Activated naive CD8-positive, alpha-beta T cell treated with anti-CD3 and anti-CD28 coated beads, Interleukin-2, amount 50 U/mL, for 16 hours (primary cell): ENCODE measurements at regions not wholly inside any gene's neighbourhood (a gene's known extent, or its start where the extent isn't known, plus 50 kb on each side); places are given as distances from the start of the nearest gene placed in this dataset.

Source experiments
- DNase-seq: peaks from one replicate; pipeline ENCODE4 v3.0.0-alpha.2; 2020; ENCODE audit warnings: low read depth, low spot score

DNA sequence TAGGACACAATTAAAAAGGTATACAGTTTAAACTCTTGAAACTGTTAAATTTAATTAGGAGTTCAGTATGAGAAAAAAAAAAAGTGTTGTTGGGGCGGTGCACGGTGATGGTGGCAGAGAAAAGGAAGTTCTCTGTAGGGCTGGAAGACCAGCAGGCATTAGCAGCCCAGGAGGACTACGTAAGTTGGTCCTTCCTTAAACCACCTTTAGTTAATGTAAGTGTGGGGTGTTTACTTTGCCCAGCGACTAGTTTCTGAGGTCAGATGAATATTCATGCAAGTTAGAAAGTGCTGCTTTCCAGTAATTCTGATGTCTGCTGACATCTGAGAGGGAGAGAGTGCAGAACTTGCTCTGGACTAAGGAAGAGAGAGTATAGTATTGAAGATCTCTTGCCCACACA lies 54.9 kb downstream of the NKX2-1 start:
- DNase-seq: no peak

DNA sequence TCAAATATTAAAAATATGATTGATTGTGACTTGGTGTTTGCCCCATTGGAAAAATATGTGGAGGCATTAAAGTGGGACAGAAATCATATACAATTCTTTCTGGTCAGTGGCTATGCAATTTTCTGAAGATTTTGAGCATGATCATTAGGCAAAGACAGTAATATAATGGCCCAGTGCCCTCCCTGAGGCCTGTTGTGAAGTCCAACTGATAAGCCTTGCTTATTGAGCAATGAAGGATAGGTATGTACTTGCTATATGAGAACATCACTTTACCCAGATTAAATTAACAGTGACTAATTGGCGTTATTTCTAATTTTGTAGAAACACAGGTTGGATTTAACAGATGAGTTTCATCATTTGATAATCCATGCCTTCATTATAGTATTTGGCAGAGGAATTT lies 57.1 kb downstream of the NKX2-1 start:
- DNase-seq: no peak

GRCh38 chr14:36455241-36455627 lies 64.8 kb downstream of the NKX2-1 start:
- DNase-seq: no peak

- no peak for DNase-seq
These were observed 65.3 kb downstream of the NKX2-1 start for GRCh38 chr14:36454599-36455240.

GRCh38 chr14:36452860-36453259 lies 67.2 kb downstream of the NKX2-1 start:
- no peak for DNase-seq

- no peak for DNase-seq
These were observed 68.5 kb downstream of the NKX2-1 start for GRCh38 chr14:36451310-36452065.

DNA sequence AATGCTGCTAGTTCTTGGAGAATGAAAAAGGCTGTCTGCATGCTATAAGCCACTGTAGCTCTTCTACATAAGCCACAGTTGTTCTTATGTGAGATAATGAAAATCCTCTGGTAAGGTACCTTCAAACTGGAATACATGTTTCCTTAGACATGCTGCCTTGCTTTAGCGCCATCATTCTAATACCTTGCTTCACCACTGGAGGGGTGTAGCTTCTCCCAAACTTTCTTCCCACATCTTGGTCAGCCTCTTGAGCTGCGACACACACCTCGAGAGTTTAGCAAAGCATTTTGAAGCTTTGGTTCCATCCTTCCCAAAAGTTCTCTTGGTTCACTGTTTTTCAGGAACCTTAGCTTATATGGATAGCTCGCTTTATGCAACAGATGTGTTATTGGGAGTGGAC lies 69.5 kb downstream of the NKX2-1 start:
- no peak for DNase-seq

DNA sequence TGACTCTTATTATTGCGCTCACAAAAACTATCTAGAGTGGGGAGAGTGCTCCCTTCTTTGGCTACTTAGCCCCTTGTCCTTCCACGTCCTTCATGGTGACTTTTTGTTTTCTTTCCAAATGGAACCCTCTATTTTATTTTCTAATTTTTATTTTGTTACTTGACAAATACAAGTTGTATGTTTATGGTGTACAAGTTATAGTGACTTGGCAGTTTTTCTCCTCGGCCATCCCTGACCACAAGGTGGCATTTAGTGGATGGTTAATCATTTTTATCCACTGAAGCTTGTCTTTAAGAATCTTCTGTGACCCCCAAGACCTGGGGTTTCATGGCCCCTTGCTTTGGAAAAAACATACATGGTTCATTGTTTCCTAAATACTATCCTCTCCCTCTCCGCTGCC lies 70.1 kb downstream of the NKX2-1 start:
- DNase-seq: no peak

DNA sequence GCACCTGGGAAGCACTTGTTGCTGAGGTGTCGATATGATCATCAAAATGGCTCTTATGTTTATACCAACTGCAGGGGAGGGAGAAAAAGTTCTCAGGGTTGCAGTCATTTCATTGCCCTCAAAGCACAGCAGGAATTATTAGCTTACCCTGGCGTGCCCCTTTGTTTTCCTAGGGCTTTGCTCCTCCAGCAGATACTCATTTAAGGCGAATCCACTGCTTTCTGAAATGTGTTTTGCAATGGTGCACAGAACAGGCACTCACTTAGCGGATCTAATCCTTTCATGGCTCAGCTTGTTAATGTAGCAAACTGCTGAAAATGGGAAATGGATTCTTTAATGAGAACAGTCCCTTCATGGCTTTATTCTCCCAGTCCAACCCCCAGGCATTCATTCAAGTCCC lies 76.7 kb downstream of the NKX2-1 start:
- DNase-seq: no peak

- DNase-seq: no peak
These were observed 77.2 kb downstream of the NKX2-1 start for GRCh38 chr14:36442824-36443241.

- no peak for DNase-seq
These were observed 78.7 kb downstream of the NKX2-1 start for GRCh38 chr14:36441283-36441682.

DNA sequence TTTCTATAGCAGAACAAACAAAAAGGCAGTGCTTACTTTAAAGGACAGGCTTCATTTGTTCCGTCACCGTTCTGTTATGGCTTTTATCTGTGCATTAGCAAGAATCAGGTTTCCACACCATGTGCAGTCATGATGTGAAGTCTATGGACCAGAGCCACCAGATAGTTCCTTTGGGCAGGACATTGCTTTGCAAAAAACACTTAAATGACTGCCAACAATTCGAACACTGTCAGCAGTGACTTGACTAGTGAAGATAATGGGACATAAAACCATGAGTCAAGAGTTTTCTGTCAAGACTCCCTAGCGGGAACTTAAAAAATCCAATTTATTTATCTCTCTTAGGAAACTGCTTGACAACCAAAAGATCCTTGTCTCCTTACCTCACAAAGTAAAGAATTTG lies 80.3 kb downstream of the NKX2-1 start:
- no peak for DNase-seq

DNA sequence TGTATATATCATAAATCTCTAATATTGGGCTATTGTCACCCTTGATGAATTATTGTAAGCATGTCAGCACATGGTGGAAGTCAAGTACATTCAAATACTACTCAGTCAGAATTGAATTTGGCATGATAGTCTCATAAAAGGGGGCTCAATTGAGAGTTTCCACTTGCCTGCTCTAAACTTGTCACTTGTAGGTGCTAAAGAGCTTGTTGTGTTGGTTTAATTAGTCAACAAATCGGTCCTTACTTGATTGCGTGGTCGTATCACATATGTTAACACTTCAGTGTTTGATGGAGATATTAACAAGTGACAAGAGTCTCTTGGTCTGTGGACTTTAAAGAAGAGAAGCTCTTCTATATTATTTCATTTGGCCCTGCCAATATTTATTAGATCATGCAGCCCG lies 81.1 kb downstream of the NKX2-1 start:
- DNase-seq: no peak

DNA sequence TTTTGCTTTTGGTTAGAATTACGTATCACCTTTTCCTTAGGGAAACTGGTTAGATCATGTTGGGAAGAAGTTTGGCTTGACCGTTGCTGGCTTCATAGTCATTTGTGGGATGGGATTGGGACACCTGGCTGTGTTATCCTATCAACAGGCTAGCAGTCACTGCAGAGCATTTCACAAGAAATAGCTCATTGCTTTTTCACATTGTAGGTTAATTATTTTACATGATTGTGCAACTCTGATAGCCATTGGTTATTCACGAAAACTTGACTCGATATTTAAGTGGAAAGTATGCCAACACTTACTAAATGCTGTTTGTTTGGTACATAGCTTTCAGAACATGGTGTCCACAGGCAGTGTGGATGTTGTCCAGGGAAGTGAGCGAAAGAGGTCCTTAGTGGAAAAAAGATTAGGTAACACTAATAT lies 89.4 kb downstream of the NKX2-1 start:
- DNase-seq: no peak

- no peak for DNase-seq
These were observed 89.9 kb downstream of the NKX2-1 start for GRCh38 chr14:36430169-36430568.

GRCh38 chr14:36429692-36430091 lies 90.3 kb downstream of the NKX2-1 start:
- DNase-seq: no peak

GRCh38 chr14:36428350-36428749 lies 91.7 kb downstream of the NKX2-1 start:
- DNase-seq: no peak

DNA sequence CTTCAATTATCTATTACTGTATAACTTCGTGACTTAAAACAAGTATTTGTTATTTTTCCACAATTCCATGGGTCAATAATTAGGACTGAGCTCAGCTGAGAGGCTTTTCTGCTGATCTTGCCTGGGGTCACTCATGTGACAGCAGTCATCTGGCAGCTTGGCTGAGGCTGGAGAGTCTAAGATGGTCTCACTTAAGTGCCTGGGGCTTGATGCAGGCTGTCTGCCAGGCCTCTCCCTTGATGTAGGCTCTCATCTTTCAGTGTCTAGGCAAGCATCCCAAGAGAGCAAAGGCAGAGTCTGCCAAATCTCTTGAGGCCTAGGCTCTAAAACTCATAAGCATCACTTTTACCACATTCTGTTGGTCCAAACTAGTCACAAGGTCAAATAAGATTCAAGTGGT lies 93.2 kb downstream of the NKX2-1 start:
- DNase-seq: no peak

GRCh38 chr14:36426113-36426512 lies 93.9 kb downstream of the NKX2-1 start:
- DNase-seq: no peak

DNA sequence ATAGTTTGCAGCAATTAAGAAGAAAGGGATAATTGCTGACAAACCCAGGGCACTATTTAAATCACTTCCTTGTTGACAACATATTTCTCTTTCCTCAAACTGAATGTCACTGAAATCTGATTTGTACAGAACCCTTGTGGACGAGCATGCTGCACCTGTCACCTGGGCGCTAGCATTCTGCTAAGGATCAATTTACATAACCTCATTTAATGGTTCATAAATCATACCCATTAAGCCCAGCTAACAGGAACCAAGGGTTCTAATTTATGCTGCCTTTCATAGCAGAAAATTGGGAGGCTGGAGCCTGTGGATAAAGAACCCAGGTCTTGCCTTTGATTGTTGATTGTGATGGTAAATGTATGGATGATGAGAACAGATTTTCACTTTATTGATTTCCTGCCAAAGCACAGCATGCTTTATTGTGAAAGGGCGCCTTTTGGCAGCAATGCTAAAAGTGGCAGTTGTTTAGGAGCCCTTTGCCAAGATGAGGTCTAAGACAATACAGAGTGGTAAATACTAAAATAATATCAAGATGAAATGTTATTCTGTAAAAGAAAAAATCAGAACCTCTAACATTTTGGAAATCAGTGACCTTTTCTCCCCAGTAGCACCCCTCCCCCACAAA lies 95.4 kb downstream of the NKX2-1 start:
- no peak for DNase-seq

- DNase-seq: no peak
These were observed 96.6 kb downstream of the NKX2-1 start for GRCh38 chr14:36423430-36423829.

DNA sequence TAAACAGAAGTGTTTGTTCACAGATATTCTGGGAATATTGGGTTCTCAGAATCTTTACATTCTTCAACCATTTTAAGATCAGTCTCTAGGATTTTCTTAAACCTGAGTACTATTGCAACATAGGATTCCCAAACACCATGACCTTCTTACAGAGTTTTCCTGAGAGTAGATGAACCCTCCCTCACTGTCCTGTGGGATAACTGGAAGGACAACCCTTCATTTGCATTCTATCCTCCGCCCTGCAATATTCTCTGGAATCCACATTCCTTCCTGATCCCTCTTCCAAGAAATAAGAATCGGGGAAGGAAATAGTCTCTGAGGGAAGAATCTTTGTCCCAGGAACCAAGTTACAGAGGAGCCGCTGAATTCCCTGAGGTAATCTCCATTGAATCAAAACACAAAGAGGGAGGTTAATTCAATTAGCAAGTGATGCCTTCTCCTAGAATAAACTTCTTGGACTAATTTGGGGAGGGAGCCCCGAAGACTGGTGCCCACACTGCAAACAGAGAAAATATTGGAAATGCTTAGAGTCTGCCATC lies 99.8 kb upstream of the MBIP start:
- no peak for DNase-seq

- no peak for DNase-seq
These were observed 98.5 kb upstream of the MBIP start for GRCh38 chr14:36418937-36419336.
